ENCODE measurements at regions not wholly inside any gene's neighbourhood (a gene's known extent, or its start where the extent isn't known, plus 50 kb on each side); places are given as distances from the start of the nearest gene placed in this dataset.
"Not testable (repeated sequence)": the region's sequence is repeated elsewhere in the genome, so short reads cannot be mapped to it uniquely, and the experiment has no call there.

GRCh38 chr14:84323978-84324377 is 1206.0 kb upstream of the FLRT2 start:
- no peak for DNase-seq (ENCODE audit: low read depth)
- no peak overlapping the region for H3K4me3 ChIP-seq (ENCODE audit: low read depth, low read length)

DNA sequence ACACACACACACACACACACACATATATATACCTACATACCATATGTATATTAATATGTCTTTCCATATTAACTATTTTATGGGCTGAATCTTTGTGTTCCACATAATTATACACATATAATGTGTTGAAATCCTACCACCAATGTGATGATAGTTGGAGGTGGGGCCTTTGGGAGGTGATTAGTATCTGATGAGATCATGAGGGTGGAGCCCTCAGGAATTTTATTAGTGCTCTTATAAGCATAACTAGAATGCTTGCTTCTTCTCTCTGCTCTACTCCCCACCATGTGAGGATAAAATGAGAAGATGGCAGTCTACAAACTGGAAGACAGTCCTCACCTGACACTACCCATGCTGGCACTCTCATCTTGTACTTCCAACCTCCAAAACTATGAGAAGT is 1193.5 kb upstream of the FLRT2 start:
- DNase-seq (ENCODE audit: low read depth), result no peak
- no peak overlapping the region for H3K4me3 ChIP-seq (ENCODE audit: low read depth, low read length)

GRCh38 chr14:84340938-84341337 is 1189.0 kb upstream of the FLRT2 start:
- DNase-seq (ENCODE audit: low read depth), result no peak
- H3K4me3 ChIP-seq (ENCODE audit: low read depth, low read length), result no peak overlapping the region

DNA sequence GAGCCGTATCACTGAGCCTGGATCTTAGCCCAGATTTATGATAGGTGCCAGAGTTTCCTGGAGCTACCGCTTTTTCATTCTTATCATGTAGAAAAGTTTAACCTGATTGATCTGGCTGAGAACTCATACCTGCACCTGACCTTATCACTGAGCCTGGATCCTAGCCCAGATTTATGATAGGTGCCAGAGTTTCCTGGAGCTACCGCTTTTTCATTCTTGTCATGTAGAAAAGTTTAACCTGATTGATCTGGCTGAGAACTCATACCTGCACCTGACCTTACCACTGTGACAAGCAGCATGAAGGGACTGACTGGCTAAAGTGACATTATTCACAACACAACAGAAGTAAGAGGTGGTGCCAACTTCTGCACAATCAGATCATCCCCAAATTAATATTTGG is 1188.1 kb upstream of the FLRT2 start:
- DNase-seq (ENCODE audit: low read depth); H3K4me3 ChIP-seq (ENCODE audit: low read depth, low read length): not testable (repeated sequence)

DNA sequence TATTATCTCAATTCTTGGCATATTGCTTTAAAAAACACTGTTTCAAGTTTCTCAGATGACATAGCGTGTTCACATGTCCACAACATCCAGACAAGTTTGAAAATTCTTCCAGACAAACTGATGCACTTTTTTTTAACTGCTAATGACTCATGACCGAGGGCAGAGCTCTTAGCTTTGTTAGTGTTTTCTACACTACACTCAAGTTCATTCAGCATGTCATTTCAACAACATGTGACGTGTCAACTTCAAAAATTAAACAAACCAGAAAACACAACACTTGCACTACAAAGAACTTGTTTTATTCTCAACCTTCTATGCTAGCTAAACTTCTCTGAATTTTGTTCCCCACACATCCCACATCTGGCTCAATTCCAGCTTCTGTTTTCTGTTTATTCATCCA is 1186.3 kb upstream of the FLRT2 start:
- H3K4me3 ChIP-seq (ENCODE audit: low read depth, low read length), result no peak overlapping the region
- peak; percentile 15 for DNase-seq (ENCODE audit: low read depth)

DNA sequence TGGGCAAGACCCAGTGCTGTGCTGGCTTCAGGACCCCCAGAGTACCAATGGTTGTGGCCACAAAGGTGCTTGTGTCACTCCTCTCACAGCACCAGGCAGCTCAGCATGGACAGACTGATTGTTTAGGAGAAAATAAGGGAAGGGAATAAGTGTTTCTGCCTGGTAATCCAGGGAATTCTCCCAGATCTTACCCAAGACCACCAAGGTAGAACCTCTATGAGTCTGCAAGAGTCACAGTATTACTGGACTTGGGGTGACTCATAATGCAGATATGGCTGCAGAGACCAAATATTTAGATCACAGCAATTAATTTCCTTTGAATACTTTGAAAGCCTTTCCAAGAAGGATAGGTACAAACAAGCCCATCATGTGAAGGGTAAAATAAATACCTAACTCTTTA is 1178.3 kb upstream of the FLRT2 start:
- DNase-seq (ENCODE audit: low read depth), result no peak
- no peak overlapping the region for H3K4me3 ChIP-seq (ENCODE audit: low read depth, low read length)

DNA sequence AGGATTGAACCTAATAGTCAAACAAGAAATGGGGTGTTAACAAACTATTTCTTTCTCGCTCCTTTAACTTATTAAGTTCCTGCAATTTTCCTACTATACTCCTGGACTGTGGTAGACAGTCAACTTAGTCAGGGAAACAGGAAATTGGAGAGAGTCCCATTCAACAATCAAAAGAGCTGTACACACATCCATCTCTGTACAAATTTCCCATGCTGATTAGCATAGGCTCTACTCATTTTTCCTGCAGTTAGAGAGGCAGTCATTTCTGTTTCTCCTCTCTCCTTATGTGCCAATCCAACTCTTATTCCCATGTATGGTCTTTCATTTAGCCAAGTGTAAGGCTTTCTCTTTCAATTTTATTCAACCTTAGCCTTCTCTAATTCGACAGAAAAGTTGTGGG is 1168.5 kb upstream of the FLRT2 start:
- no peak for DNase-seq (ENCODE audit: low read depth)
- no peak overlapping the region for H3K4me3 ChIP-seq (ENCODE audit: low read depth, low read length)

DNA sequence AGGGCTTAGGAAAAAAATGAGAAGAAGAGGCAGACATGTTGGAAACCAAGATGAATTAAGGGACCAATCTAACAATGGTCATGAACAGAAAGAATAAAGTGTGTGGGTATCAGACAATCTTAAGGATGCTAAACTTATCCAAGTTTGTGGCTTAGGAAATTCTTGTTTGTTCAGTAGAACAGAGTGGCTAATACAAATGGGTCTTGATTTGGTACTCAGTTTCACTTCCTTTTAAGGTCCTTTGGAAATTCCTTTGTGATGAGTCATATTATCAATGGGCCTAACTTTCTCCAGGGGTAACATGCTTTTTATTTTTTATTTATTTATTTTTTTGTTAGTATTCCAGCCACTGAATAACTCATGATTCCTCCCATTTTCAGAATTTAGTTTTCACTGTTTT is 1154.7 kb upstream of the FLRT2 start:
- H3K4me3 ChIP-seq (ENCODE audit: low read depth, low read length), result no peak overlapping the region
- DNase-seq (ENCODE audit: low read depth), result no peak

- no peak overlapping the region for H3K4me3 ChIP-seq (ENCODE audit: low read depth, low read length)
- DNase-seq (ENCODE audit: low read depth), result no peak
Observed at GRCh38 chr14:84390010-84390409, 1139.9 kb upstream of the FLRT2 start.

- no peak for DNase-seq (ENCODE audit: low read depth)
- no peak overlapping the region for H3K4me3 ChIP-seq (ENCODE audit: low read depth, low read length)
Observed at GRCh38 chr14:84397631-84398030, 1132.3 kb upstream of the FLRT2 start.

GRCh38 chr14:84399296-84399910 is 1130.5 kb upstream of the FLRT2 start:
- no peak for DNase-seq (ENCODE audit: low read depth)
- H3K4me3 ChIP-seq (ENCODE audit: low read depth, low read length), result no peak overlapping the region

DNA sequence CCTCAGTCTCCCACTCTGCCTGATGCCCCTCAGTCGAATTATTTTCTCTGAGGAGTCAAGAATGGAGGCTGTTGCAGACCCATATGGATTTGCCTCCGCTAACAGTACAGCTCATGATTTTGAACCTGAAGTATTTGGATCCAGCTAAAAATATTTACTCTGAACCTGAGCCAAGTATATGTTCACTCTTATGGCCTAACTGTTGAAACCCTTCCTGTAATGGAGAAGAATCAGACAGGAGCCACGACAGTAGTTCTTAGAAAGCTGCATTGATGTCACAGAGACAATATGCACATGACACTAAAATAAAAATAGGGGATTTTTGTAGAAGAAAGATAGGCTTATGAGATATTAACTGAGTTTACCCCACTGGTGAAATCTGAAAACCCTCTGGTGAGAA is 1128.3 kb upstream of the FLRT2 start:
- no peak for DNase-seq (ENCODE audit: low read depth)
- no peak overlapping the region for H3K4me3 ChIP-seq (ENCODE audit: low read depth, low read length)

DNA sequence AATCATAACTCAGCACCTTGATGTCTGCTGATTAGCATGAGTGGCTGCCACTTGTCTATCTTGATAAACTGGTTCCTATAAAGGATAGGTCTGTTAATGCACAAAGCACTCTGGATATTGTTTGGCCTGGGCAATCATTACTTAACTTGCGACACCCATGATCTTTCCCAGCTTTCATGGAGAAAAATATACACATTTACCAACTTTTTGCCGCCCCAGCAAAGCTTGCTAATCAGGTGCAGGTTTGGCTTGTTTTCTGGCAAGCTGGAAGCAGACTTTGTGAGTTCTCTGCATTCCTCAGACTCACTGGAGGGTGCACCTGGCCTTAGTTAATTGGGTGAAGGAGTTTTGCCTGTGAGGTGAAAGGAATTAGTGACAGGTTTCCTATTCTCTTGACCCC is 1126.4 kb upstream of the FLRT2 start:
- no peak overlapping the region for H3K4me3 ChIP-seq (ENCODE audit: low read depth, low read length)
- DNase-seq (ENCODE audit: low read depth), result no peak

DNA sequence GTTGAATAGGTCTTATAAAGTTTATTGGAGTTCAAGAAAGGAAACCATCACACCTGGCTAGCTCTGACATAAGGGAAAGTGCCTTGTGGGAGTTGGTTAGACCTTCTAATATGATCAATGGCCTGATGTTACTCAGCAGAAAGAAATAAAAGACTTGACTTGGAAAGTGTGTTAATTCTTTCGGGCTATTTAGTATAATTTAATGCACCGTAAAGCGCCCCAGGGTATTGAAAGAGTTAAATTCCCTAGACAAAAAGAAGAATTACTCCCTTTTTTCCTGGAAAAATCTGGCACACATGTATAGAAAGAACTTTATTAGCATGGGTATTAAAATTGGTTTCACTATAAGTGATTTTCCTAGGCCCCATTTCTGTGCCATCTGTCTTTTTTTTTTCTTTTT is 1125.7 kb upstream of the FLRT2 start:
- DNase-seq (ENCODE audit: low read depth), result no peak
- H3K4me3 ChIP-seq (ENCODE audit: low read depth, low read length), result no peak overlapping the region

GRCh38 chr14:84409435-84409834 is 1120.5 kb upstream of the FLRT2 start:
- DNase-seq (ENCODE audit: low read depth), result no peak
- H3K4me3 ChIP-seq (ENCODE audit: low read depth, low read length), result no peak overlapping the region

DNA sequence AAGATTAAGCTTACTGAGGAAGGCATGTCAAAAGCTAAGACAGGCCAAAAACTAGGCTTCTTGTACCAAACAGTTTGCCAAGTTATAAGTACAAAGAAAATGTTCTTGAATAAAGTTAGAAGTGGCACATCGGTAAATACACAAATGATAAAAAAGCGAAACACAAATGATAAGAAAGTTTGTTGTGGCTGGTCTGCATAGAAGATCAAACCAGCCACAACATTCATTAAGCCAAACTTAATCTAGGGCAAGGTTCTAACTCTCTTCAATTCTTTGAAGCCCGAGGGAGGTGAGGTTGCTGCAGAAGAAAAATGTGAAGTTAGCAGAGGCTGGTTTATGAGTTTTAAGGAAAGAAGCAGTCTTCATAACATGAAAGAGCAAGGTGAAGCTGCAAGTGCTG is 1119.6 kb upstream of the FLRT2 start:
- no peak for DNase-seq (ENCODE audit: low read depth)
- no peak overlapping the region for H3K4me3 ChIP-seq (ENCODE audit: low read depth, low read length)

- no peak for DNase-seq (ENCODE audit: low read depth)
- H3K4me3 ChIP-seq (ENCODE audit: low read depth, low read length), result no peak overlapping the region
Observed at GRCh38 chr14:84420221-84420620, 1109.7 kb upstream of the FLRT2 start.

DNA sequence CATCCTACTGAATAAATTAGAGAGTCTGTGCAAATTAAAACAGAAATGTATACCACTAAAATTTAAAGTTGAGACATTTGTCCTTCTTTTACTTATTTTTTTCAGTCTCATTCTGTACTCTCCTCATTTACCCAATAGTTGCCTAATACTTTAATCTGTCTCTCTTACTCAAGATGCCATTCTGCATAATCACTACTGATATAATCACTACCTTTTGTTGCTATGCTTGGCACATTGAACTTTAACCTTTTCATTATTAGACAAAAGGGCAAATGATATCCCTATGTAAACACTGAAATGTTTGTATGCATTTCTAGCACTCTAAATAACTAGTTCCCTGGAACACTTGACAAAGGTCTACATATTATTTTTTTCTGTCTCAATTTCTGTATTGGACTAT is 1108.3 kb upstream of the FLRT2 start:
- no peak overlapping the region for H3K4me3 ChIP-seq (ENCODE audit: low read depth, low read length)
- no peak for DNase-seq (ENCODE audit: low read depth)

GRCh38 chr14:84425968-84426367 is 1104.0 kb upstream of the FLRT2 start:
- DNase-seq (ENCODE audit: low read depth), result no peak
- H3K4me3 ChIP-seq (ENCODE audit: low read depth, low read length), result no peak overlapping the region

GRCh38 chr14:84432676-84433075 is 1097.3 kb upstream of the FLRT2 start:
- DNase-seq (ENCODE audit: low read depth), result no peak
- H3K4me3 ChIP-seq (ENCODE audit: low read depth, low read length), result no peak overlapping the region

DNA sequence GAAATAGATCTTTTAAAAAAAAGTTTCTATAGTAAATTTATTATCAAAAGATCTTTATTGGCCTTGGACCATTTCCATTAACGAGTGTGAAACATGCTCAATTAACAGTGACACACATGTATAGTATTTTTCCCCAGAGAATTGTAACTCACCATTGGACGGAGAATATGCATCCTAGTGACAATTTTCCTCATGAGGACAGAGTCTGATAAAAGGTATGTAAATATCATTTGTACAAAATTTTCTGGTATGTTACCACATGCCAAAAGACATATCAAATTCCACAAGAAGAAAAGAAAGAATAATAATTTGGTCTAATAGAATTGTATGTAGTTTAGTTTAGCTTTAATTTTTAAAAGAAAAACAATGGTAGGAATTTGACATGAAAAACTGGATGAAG is 1096.0 kb upstream of the FLRT2 start:
- DNase-seq (ENCODE audit: low read depth), result no peak
- H3K4me3 ChIP-seq (ENCODE audit: low read depth, low read length), result no peak overlapping the region

GRCh38 chr14:84435820-84436324 is 1094.1 kb upstream of the FLRT2 start:
- DNase-seq (ENCODE audit: low read depth), result no peak
- no peak overlapping the region for H3K4me3 ChIP-seq (ENCODE audit: low read depth, low read length)

Data from skeletal muscle cell (primary cell).